ENCODE measurements at regions not wholly inside any gene's neighbourhood (a gene's known extent, or its start where the extent isn't known, plus 50 kb on each side); places are given as distances from the start of the nearest gene placed in this dataset.

DNA sequence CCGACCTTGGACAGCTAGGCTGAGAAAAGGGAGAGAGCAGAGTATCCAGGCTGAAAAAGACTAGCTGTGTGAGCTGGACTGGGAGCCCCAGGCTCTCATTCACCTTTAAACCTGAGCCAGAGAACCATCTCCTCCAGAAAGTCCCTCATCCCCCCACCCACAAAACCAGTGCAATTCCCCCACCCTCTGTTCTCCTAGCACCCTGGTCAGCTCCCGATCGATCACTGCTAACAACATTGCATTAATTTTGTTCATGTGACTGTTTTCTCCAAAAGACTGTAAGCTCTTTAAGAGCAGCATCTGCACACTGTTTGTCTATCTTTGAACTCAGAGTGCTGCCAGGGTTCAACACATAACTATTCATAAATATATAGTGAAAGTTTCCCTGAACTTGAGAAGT is 67.1 kb upstream of the NFASC start:
- Histone ChIP-seq H3K27ac (ENCODE audit: low read depth in 1 of 2, low read length in 2 of 2) (no peak overlapping the region), H3K27me3 (ENCODE audit: control insufficient read depth in 4 of 4, insufficient read depth in 4 of 4, low read length in 3 of 4) (no peaks in the 10 kb centered on the region), H3K9ac (ENCODE audit: low read depth in 1 of 2, low read length in 2 of 2) (no peak overlapping the region), H3K36me3 (ENCODE audit: control insufficient read depth in 4 of 4, insufficient read depth in 3 of 4, low read depth in 1 of 4, low read length in 3 of 4) (no peaks in the 10 kb centered on the region), H3K9me3 (ENCODE audit: control insufficient read depth in 4 of 4, low read length in 3 of 4) (no peaks in the 10 kb centered on the region), H3K4me1 (ENCODE audit: control insufficient read depth in 4 of 4, insufficient read depth in 4 of 4, low read length in 3 of 4) (peaks cover 0 to 21% (median 16%) of the 10 kb centered on the region in 4 donors), H3K4me3 (ENCODE audit: low read depth in 1 of 3, low read length in 3 of 3) (no peak overlapping the region)
- DNase-seq (ENCODE audit: low spot score), result no peak
- 59% methylated on average over 3 of the region's 3 CpGs for WGBS
- TF ChIP-seq EGR1 (IDR thresholded peaks at IDR 0.05; ENCODE audit: low read depth in 2 of 2), result no peak
- no peak for TF ChIP-seq FOXA2 (IDR thresholded peaks at IDR 0.05)
- no peak for TF ChIP-seq RAD21 (IDR thresholded peaks at IDR 0.05)
- no peak for TF ChIP-seq REST (IDR thresholded peaks at IDR 0.05)
- no peak for TF ChIP-seq TAF1 (conservative IDR thresholded peaks at IDR 0.05)
- no peak for TF ChIP-seq SP1 (IDR thresholded peaks at IDR 0.05)

DNA sequence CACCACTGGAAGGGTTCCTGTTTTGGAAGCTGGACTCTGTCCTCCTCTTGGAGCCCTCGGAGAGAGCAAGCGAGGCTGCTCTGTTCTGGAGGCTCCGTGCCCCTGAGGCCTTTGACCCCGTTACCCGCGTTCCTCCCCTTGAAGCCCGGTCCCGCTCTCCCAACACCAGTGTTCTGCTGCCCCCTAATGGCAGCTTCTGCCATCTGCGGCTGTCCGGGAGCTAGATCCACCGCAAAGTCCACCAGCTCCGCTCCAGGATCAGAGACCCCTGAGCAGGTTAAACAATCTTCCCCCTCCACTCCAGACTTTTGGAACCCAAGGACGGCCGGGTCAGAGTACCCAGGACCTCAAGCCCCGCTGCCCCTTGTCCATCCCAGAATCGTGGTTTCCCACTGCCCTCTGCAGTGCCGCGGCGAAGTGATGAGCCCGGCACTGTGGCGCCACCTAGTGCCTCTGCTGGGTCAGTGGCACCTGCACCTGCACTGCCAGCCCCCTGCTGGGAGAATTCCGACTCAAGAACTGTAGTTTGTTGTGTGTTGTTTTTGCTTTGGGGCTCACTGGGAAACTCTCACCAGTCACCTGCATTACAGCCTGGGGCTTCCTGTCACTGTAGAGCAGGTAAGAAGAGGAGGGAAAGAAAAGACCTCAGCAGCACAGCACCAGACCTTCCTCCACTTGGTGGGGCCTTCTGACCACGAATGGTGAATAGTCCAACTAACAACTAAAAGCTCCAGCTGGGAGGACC is 63.5 kb upstream of the NFASC start:
- Histone ChIP-seq H3K36me3 (ENCODE audit: control insufficient read depth in 4 of 4, insufficient read depth in 3 of 4, low read depth in 1 of 4, low read length in 3 of 4) (no peaks in the 10 kb centered on the region), H3K4me3 (ENCODE audit: low read depth in 1 of 3, low read length in 3 of 3) (peak overlapping the region; percentile 45 to 65 (median 62)), H3K9ac (ENCODE audit: low read depth in 1 of 2, low read length in 2 of 2) (no peak overlapping the region), H3K27ac (ENCODE audit: low read depth in 1 of 2, low read length in 2 of 2) (no peak overlapping the region), H3K27me3 (ENCODE audit: control insufficient read depth in 4 of 4, insufficient read depth in 4 of 4, low read length in 3 of 4) (no peaks in the 10 kb centered on the region), H3K9me3 (ENCODE audit: control insufficient read depth in 4 of 4, low read length in 3 of 4) (no peaks in the 10 kb centered on the region), H3K4me1 (ENCODE audit: control insufficient read depth in 4 of 4, insufficient read depth in 4 of 4, low read length in 3 of 4) (peaks cover 0 to 21% (median 16%) of the 10 kb centered on the region in 4 donors)
- DNase-seq (ENCODE audit: low spot score), result peak; percentile 89
- WGBS, result 3% methylated on average over 23 of the region's 23 CpGs
- TF ChIP-seq, protein P1, sequence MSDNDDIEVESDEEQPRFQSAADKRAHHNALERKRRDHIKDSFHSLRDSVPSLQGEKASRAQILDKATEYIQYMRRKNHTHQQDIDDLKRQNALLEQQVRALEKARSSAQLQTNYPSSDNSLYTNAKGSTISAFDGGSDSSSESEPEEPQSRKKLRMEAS (IDR thresholded peaks at IDR 0.05), result peak; percentile 34
- peak; percentile 77 for TF ChIP-seq NR2F2 (IDR thresholded peaks at IDR 0.05)
- peak; percentile 76 to 80 for TF ChIP-seq HNF4A (conservative IDR thresholded peaks at IDR 0.05)
- TF ChIP-seq REST (IDR thresholded peaks at IDR 0.05), result peak; percentile 19
- peak; percentile 87 for TF ChIP-seq RAD21 (IDR thresholded peaks at IDR 0.05)
- TF ChIP-seq HNF4G (IDR thresholded peaks at IDR 0.05), result peak; percentile 42
- TF ChIP-seq ATF3 (IDR thresholded peaks at IDR 0.05), result no peak
- peak; percentile 96 to 99 for TF ChIP-seq RXRA (IDR thresholded peaks at IDR 0.05)
- peak in 1 of 2 donors; percentile 17 for TF ChIP-seq JUND (IDR thresholded peaks at IDR 0.05)
- peak; percentile 48 for TF ChIP-seq YY1 (IDR thresholded peaks at IDR 0.05)
- no peak for TF ChIP-seq TAF1 (conservative IDR thresholded peaks at IDR 0.05)
- no peak for TF ChIP-seq ZBTB33 (IDR thresholded peaks at IDR 0.05)
- TF ChIP-seq GABPA (IDR thresholded peaks at IDR 0.05 in 1 of 2, conservative IDR thresholded peaks at IDR 0.05 in 1 of 2), result no peak
- no peak for TF ChIP-seq EGR1 (IDR thresholded peaks at IDR 0.05; ENCODE audit: low read depth in 2 of 2)
- peak; percentile 76 for TF ChIP-seq SP1 (IDR thresholded peaks at IDR 0.05)
- peak; percentile 83 for TF ChIP-seq CTCF (IDR thresholded peaks at IDR 0.05; ENCODE audit: low read depth, low read length, missing input control)
- TF ChIP-seq FOXA2 (IDR thresholded peaks at IDR 0.05), result no peak
- no peak for TF ChIP-seq FOXA1 (IDR thresholded peaks at IDR 0.05)

Measured in liver (tissue), 8 donors.